ENCODE measurements at regions not wholly inside any gene's neighbourhood (a gene's known extent, or its start where the extent isn't known, plus 50 kb on each side); places are given as distances from the start of the nearest gene placed in this dataset.

DNA sequence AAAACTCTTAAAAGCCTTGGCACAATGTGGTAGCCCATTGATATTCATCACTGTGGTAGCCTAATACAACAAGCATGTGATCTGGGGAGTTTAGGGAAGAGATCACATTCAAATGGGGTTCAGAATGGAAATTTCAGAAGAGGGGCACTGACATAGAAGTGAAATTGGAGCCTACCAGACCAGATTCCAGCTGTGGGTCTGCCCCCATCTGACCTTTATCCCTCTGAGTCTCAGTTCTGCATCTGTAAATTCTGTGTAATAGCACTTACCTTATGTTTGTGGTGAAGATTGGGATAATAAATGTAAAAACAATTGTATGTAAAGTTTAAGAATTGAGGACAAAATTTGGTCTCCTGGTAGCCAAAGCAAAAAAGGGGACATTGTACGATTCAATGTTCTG is 320.4 kb upstream of the BOD1L1 start:
- no peak for ATAC-seq (ENCODE audit: insufficient number of reproducible peaks, low FRiP score, low read depth)
- H3K27me3 ChIP-seq (replicated peaks; ENCODE audit: insufficient read depth): no peaks in the 10 kb centered on the region

DNA sequence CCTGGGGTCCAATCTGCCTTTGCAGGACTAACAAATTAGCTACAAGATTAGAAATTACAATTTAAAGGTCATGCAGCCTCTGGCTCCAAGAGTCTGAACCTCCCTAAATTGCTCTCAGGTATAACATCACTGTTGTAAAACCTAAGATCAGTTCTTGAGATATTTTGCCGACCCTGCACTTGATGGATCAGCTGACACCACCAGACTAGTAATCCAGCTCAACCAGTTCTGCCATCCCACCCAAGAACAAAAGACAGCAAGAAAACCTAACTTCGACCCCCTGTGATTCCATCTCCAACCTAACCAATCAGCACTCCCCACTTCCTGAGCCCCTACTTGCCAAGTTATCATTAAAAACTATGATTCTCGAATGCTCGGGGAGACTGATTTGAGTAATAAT is 323.0 kb upstream of the BOD1L1 start:
- ATAC-seq (ENCODE audit: insufficient number of reproducible peaks, low FRiP score, low read depth) (no peak), DNase-seq (ENCODE audit: low spot score) (no peak)
- H3K4me1 ChIP-seq (ENCODE audit: control insufficient read depth in 1 of 2, low read depth in 2 of 2): no peaks in the 10 kb centered on the region
- no peaks in the 10 kb centered on the region for H3K27me3 ChIP-seq (replicated peaks; ENCODE audit: insufficient read depth)
- no peaks in the 10 kb centered on the region for H3K9me3 ChIP-seq
- no peak overlapping the region for H3K4me3 ChIP-seq
- H3K27ac ChIP-seq: no peak overlapping the region
- TF ChIP-seq, protein P1, sequence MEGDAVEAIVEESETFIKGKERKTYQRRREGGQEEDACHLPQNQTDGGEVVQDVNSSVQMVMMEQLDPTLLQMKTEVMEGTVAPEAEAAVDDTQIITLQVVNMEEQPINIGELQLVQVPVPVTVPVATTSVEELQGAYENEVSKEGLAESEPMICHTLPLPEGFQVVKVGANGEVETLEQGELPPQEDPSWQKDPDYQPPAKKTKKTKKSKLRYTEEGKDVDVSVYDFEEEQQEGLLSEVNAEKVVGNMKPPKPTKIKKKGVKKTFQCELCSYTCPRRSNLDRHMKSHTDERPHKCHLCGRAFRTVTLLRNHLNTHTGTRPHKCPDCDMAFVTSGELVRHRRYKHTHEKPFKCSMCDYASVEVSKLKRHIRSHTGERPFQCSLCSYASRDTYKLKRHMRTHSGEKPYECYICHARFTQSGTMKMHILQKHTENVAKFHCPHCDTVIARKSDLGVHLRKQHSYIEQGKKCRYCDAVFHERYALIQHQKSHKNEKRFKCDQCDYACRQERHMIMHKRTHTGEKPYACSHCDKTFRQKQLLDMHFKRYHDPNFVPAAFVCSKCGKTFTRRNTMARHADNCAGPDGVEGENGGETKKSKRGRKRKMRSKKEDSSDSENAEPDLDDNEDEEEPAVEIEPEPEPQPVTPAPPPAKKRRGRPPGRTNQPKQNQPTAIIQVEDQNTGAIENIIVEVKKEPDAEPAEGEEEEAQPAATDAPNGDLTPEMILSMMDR (IDR thresholded peaks at IDR 0.05): no peak
- H3K36me3 ChIP-seq: no peaks in the 10 kb centered on the region

More for the DNA sequence above, 320.4 kb upstream of the BOD1L1 start:
- Histone ChIP-seq H3K27ac (no peak overlapping the region), H3K4me1 (ENCODE audit: control insufficient read depth in 1 of 2, low read depth in 2 of 2) (no peaks in the 10 kb centered on the region), H3K9me3 (no peaks in the 10 kb centered on the region), H3K4me3 (no peak overlapping the region), H3K36me3 (no peaks in the 10 kb centered on the region)
- no peak for DNase-seq (ENCODE audit: low spot score)
- TF ChIP-seq, protein P1 (IDR thresholded peaks at IDR 0.05): no peak

DNA sequence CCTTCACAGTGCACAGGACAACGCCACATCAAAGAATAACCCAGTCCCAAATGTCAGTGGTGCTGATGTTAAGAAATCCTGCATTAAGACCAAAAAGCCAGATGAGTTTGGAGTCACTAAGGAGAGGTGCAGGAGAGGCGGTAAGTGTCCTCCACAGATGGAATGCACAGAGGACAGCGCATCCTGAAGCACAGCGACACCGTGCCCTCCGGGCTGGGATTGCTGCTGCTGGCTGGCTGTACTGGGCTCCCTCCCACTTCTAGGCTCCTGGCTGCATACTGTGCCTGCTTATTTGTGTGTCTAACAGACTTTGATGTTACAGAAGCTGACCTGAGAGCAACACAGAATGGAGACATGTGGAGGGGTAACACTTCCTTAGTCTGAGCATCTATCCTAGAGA is 325.6 kb upstream of the BOD1L1 start:
- Histone ChIP-seq H3K36me3 (no peaks in the 10 kb centered on the region), H3K4me1 (ENCODE audit: control insufficient read depth in 1 of 2, low read depth in 2 of 2) (no peaks in the 10 kb centered on the region), H3K4me3 (no peak overlapping the region), H3K9me3 (no peaks in the 10 kb centered on the region), H3K27ac (no peak overlapping the region), H3K27me3 (replicated peaks; ENCODE audit: insufficient read depth) (no peaks in the 10 kb centered on the region)
- TF ChIP-seq, protein P1 (IDR thresholded peaks at IDR 0.05): no peak
- no peak for DNase-seq (ENCODE audit: low spot score)
- no peak for ATAC-seq (ENCODE audit: insufficient number of reproducible peaks, low FRiP score, low read depth)

DNA sequence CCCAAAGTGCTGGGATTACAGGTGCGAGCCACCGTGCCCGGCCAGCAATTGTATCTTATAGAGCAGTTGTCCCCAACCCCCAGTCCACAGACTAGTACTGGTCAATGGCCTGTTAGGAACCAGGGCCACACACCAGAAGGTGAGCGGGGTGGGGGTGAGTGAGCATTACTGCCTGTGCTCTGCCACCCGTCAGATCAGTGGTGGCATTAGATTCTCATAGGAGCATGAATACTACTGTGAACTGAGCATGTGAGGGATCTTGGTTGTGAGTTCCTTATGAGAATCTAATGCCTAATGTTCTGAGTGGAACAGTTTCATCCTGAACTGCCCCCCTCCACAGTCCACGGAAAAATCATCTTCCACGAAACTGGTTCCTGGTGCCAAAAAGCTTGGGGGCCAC is 328.0 kb upstream of the BOD1L1 start:
- H3K36me3 ChIP-seq: no peaks in the 10 kb centered on the region
- DNase-seq (ENCODE audit: low spot score) (no peak), ATAC-seq (ENCODE audit: insufficient number of reproducible peaks, low FRiP score, low read depth) (no peak)
- H3K27me3 ChIP-seq (replicated peaks; ENCODE audit: insufficient read depth): no peaks in the 10 kb centered on the region
- H3K9me3 ChIP-seq: no peaks in the 10 kb centered on the region
- no peak overlapping the region for H3K4me3 ChIP-seq
- TF ChIP-seq, protein P1 (IDR thresholded peaks at IDR 0.05): no peak
- H3K27ac ChIP-seq: no peak overlapping the region
- H3K4me1 ChIP-seq (ENCODE audit: control insufficient read depth in 1 of 2, low read depth in 2 of 2): no peaks in the 10 kb centered on the region

DNA sequence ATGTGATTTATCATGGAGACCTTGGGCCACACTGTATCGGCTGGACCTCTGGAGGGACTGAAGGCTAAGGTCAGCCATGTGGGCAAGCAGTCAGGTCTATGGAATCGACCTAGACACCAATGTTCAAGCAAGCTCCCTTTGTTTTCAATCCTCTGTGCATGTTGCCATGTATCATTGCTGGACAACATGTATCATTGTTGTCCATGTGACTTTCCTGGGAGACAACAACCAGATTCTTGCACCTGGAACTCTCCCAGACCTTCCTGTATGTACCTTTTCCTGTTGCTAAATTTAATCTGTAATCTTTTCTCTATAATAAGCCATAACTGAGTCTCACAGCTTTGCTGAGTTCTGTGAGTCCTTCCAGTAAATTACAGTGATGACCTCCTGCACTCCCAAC is 329.4 kb upstream of the BOD1L1 start:
- H3K27ac ChIP-seq: no peak overlapping the region
- ATAC-seq (ENCODE audit: insufficient number of reproducible peaks, low FRiP score, low read depth) (no peak), DNase-seq (ENCODE audit: low spot score) (no peak)
- no peaks in the 10 kb centered on the region for H3K36me3 ChIP-seq
- H3K9me3 ChIP-seq: no peaks in the 10 kb centered on the region
- H3K4me1 ChIP-seq (ENCODE audit: control insufficient read depth in 1 of 2, low read depth in 2 of 2): no peaks in the 10 kb centered on the region
- no peak overlapping the region for H3K4me3 ChIP-seq
- H3K27me3 ChIP-seq (replicated peaks; ENCODE audit: insufficient read depth): no peaks in the 10 kb centered on the region
- TF ChIP-seq, protein P1 (IDR thresholded peaks at IDR 0.05): no peak

Measured in thoracic aorta (tissue), 2 donors.